Hematopoietic multipotent progenitor cell treated with erythropoietin and hydrocortisone succinate and interleukin-3 and kit ligand, for 17 days (in vitro differentiated cells): ENCODE measurements at regions not wholly inside any gene's neighbourhood (a gene's known extent, or its start where the extent isn't known, plus 50 kb on each side); places are given as distances from the start of the nearest gene placed in this dataset.

Source experiments
- DNase-seq: peaks from one replicate; pipeline ENCODE4 v3.0.0-alpha.2; 2015; ENCODE audit warnings: low spot score

- no peak for DNase-seq
Measured at GRCh38 chr9:107615321-107615720, 125.8 kb upstream of the KLF4 start.

GRCh38 chr9:107614765-107615164, 125.2 kb upstream of the KLF4 start:
- no peak for DNase-seq

- DNase-seq: no peak
Measured at GRCh38 chr9:107613321-107613720, 123.8 kb upstream of the KLF4 start.

GRCh38 chr9:107612136-107612535, 122.6 kb upstream of the KLF4 start:
- DNase-seq: no peak

- no peak for DNase-seq
Measured at GRCh38 chr9:107609547-107609946, 120.0 kb upstream of the KLF4 start.

- DNase-seq: no peak
Measured at GRCh38 chr9:107606149-107606790, 116.7 kb upstream of the KLF4 start.

- DNase-seq: no peak
Measured at GRCh38 chr9:107605041-107605440, 115.5 kb upstream of the KLF4 start.

- DNase-seq: no peak
Measured at GRCh38 chr9:107603281-107603680, 113.7 kb upstream of the KLF4 start.

GRCh38 chr9:107600060-107600573, 110.5 kb upstream of the KLF4 start:
- no peak for DNase-seq

- no peak for DNase-seq
Measured at GRCh38 chr9:107597743-107598217, 108.2 kb upstream of the KLF4 start.

GRCh38 chr9:107594908-107595530, 105.5 kb upstream of the KLF4 start:
- no peak for DNase-seq

GRCh38 chr9:107593224-107593870, 103.8 kb upstream of the KLF4 start:
- no peak for DNase-seq

- no peak for DNase-seq
Measured at GRCh38 chr9:107592424-107592823, 102.9 kb upstream of the KLF4 start.

GRCh38 chr9:107591781-107592180, 102.2 kb upstream of the KLF4 start:
- no peak for DNase-seq

- no peak for DNase-seq
Measured at GRCh38 chr9:107588393-107588792, 98.8 kb upstream of the KLF4 start.

- DNase-seq: no peak
Measured at GRCh38 chr9:107587191-107587963, 97.8 kb upstream of the KLF4 start.

- no peak for DNase-seq
Measured at GRCh38 chr9:107586493-107586892, 96.9 kb upstream of the KLF4 start.

- DNase-seq: no peak
Measured at GRCh38 chr9:107585465-107585864, 95.9 kb upstream of the KLF4 start.

- no peak for DNase-seq
Measured at GRCh38 chr9:107584944-107585343, 95.4 kb upstream of the KLF4 start.

- DNase-seq: no peak
Measured at GRCh38 chr9:107584186-107584585, 94.6 kb upstream of the KLF4 start.

GRCh38 chr9:107577140-107577776, 87.7 kb upstream of the KLF4 start:
- no peak for DNase-seq

- no peak for DNase-seq
Measured at GRCh38 chr9:107571148-107571547, 81.6 kb upstream of the KLF4 start.
